ENCODE measurements at regions not wholly inside any gene's neighbourhood (a gene's known extent, or its start where the extent isn't known, plus 50 kb on each side); places are given as distances from the start of the nearest gene placed in this dataset.

- Histone ChIP-seq H3K36me3 (no peaks in the 10 kb centered on the region), H3K9me3 (peaks cover 0 to 13% (median 0%) of the 10 kb centered on the region in 11 donors), H3K4me3 (no peak overlapping the region), H3K27ac (no peak overlapping the region), H3K27me3 (no peaks in the 10 kb centered on the region), H3K4me1 (no peaks in the 10 kb centered on the region)
- no peak for DNase-seq
- 94 to 97% methylated on average over 1 of the region's 1 CpG for WGBS, 2 donors
- no peak for ATAC-seq
- no peak for TF ChIP-seq CTCF (IDR thresholded peaks at IDR 0.05)
- intact Hi-C loops (cut with DNase I) = no loop called here
Measured at GRCh38 chr13:84439108-84439507, 556.8 kb upstream of the SLITRK1 start.

- intact Hi-C loops (cut with DNase I) = no loop called here
- DNase-seq = no peak
- no peaks in the 10 kb centered on the region for H3K4me1 ChIP-seq
- no peak for ATAC-seq
- peaks cover 0 to 11% (median 0%) of the 10 kb centered on the region in 11 donors for H3K9me3 ChIP-seq
- WGBS, 2 donors = 90 to 94% methylated on average over 2 of the region's 2 CpGs
- TF ChIP-seq CTCF (IDR thresholded peaks at IDR 0.05) = no peak
- H3K4me3 ChIP-seq = no peak overlapping the region
- no peaks in the 10 kb centered on the region for H3K36me3 ChIP-seq
- H3K27me3 ChIP-seq = no peaks in the 10 kb centered on the region
- no peak overlapping the region for H3K27ac ChIP-seq
Measured at GRCh38 chr13:84433024-84433423, 550.8 kb upstream of the SLITRK1 start.

GRCh38 chr13:84431646-84432045, 549.4 kb upstream of the SLITRK1 start:
- no peak for DNase-seq
- TF ChIP-seq CTCF (IDR thresholded peaks at IDR 0.05) = no peak
- Histone ChIP-seq H3K27ac (no peak overlapping the region), H3K4me1 (no peaks in the 10 kb centered on the region), H3K27me3 (no peaks in the 10 kb centered on the region), H3K36me3 (no peaks in the 10 kb centered on the region), H3K4me3 (no peak overlapping the region), H3K9me3 (peaks cover 0 to 9% (median 0%) of the 10 kb centered on the region in 11 donors)
- ATAC-seq = no peak
- 48 to 50% methylated on average over 1 of the region's 1 CpG for WGBS, 2 donors
- intact Hi-C loops (cut with DNase I) = no loop called here

- peaks cover 0 to 9% (median 0%) of the 10 kb centered on the region in 11 donors for H3K9me3 ChIP-seq
- intact Hi-C loops (cut with DNase I) = no loop called here
- DNase-seq = no peak
- no peak overlapping the region for H3K27ac ChIP-seq
- 43 to 48% methylated on average over 4 of the region's 4 CpGs for WGBS, 2 donors
- H3K27me3 ChIP-seq = no peaks in the 10 kb centered on the region
- H3K4me3 ChIP-seq = no peak overlapping the region
- H3K4me1 ChIP-seq = no peaks in the 10 kb centered on the region
- H3K36me3 ChIP-seq = no peaks in the 10 kb centered on the region
- TF ChIP-seq CTCF (IDR thresholded peaks at IDR 0.05) = no peak
- ATAC-seq = no peak
Measured at GRCh38 chr13:84430446-84430845, 548.2 kb upstream of the SLITRK1 start.
